Tibial artery (tissue), 4 donors: ENCODE measurements at regions not wholly inside any gene's neighbourhood (a gene's known extent, or its start where the extent isn't known, plus 50 kb on each side); places are given as distances from the start of the nearest gene placed in this dataset.

ENCODE experiments used
- DNase-seq, 2 donors: peaks; one replicate each; pipeline ENCODE4 v3.0.0-alpha.2; 2019
- H3K27ac ChIP-seq, 2 donors: fragments of 200-600 bp; sonication (generic) in 1 of 2; 1 replicate in 1 of 2; 2 replicates in 1 of 2; pipeline ENCODE4 v1.5.1; 2018 to 2019; ENCODE audit warnings: mild to moderate bottlenecking in 1 of 2
- H3K27me3 ChIP-seq, 2 donors: fragments of 200-600 bp; sonication (generic) in 1 of 2; one replicate each; pipeline versions ENCODE4 v1.5.1 to v1.6.0; 2016 to 2019
- H3K36me3 ChIP-seq, 3 donors: fragments of 200-600 bp; sonication (generic) in 2 of 3; one replicate each; pipeline ENCODE4 v1.5.1; 2016 to 2019; ENCODE audit warnings: mild to moderate bottlenecking in 2 of 3
- H3K4me1 ChIP-seq, 4 donors: fragments of 200-600 bp; sonication (generic) in 2 of 4; 1 replicate in 3 of 4; 2 replicates in 1 of 4; pipeline ENCODE4 v1.5.1; 2016 to 2019
- H3K4me3 ChIP-seq, 2 donors: fragments of 200-600 bp; sonication (generic) in 1 of 2; 1 replicate in 1 of 2; 2 replicates in 1 of 2; pipeline ENCODE4 v1.5.1; 2018 to 2019; ENCODE audit warnings: mild to moderate bottlenecking in 2 of 2
- H3K9me3 ChIP-seq, 3 donors: fragments of 200-600 bp; sonication (generic) in 1 of 3; one replicate each; pipeline ENCODE4 v1.5.1; 2016 to 2019
- CTCF ChIP-seq, 2 experiments: fragments of 200-600 bp in 1 of 2; fragments of 450-650 bp in 1 of 2; IDR thresholded peaks; one replicate each; pipeline ENCODE4 v1.5.1; 2017 to 2019; ENCODE audit warnings: antibody characterized with exemption in 2 of 2, mild to moderate bottlenecking in 1 of 2, moderate library complexity in 1 of 2
- intact Hi-C: fragments of 100-400 bp; cut with DNase I; formaldehyde crosslinking; loops from one replicate; pipeline ENCODE4 v1.15.0; 2023; ENCODE audit warnings: low total_unique reads

GRCh38 chr9:28799876-28800275 is 1226.6 kb upstream of the C9orf72 start:
- H3K27ac ChIP-seq = no peak overlapping the region
- no peak for TF ChIP-seq CTCF (IDR thresholded peaks at IDR 0.05)
- intact Hi-C loops = no loop called here

GRCh38 chr9:28801144-28801799 is 1228.0 kb upstream of the C9orf72 start:
- TF ChIP-seq CTCF (IDR thresholded peaks at IDR 0.05) = no peak
- intact Hi-C loops = no loop called here
- no peak overlapping the region for H3K4me3 ChIP-seq
- no peaks in the 10 kb centered on the region for H3K4me1 ChIP-seq
- no peaks in the 10 kb centered on the region for H3K9me3 ChIP-seq
- no peaks in the 10 kb centered on the region for H3K27me3 ChIP-seq
- DNase-seq = no peak
- H3K27ac ChIP-seq = no peak overlapping the region
- no peaks in the 10 kb centered on the region for H3K36me3 ChIP-seq

More at GRCh38 chr9:28799876-28800275, 1226.6 kb upstream of the C9orf72 start:
- no peaks in the 10 kb centered on the region for H3K9me3 ChIP-seq
- H3K36me3 ChIP-seq = no peaks in the 10 kb centered on the region
- no peak overlapping the region for H3K4me3 ChIP-seq
- no peaks in the 10 kb centered on the region for H3K27me3 ChIP-seq
- DNase-seq = no peak
- no peaks in the 10 kb centered on the region for H3K4me1 ChIP-seq

- H3K27ac ChIP-seq = no peak overlapping the region
- intact Hi-C loops = no loop called here
Measured at GRCh38 chr9:28805197-28805596, 1231.9 kb upstream of the C9orf72 start.

GRCh38 chr9:28808042-28808441 is 1234.8 kb upstream of the C9orf72 start:
- Histone ChIP-seq H3K9me3 (no peaks in the 10 kb centered on the region), H3K4me3 (no peak overlapping the region), H3K4me1 (no peaks in the 10 kb centered on the region), H3K36me3 (no peaks in the 10 kb centered on the region), H3K27me3 (no peaks in the 10 kb centered on the region), H3K27ac (no peak overlapping the region)
- DNase-seq = no peak
- TF ChIP-seq CTCF (IDR thresholded peaks at IDR 0.05) = no peak
- intact Hi-C loops = no loop called here

More at GRCh38 chr9:28805197-28805596, 1231.9 kb upstream of the C9orf72 start:
- Histone ChIP-seq H3K4me3 (no peak overlapping the region), H3K27me3 (no peaks in the 10 kb centered on the region), H3K4me1 (no peaks in the 10 kb centered on the region), H3K9me3 (no peaks in the 10 kb centered on the region), H3K36me3 (no peaks in the 10 kb centered on the region)
- DNase-seq = no peak
- no peak for TF ChIP-seq CTCF (IDR thresholded peaks at IDR 0.05)

- no peak for DNase-seq
- no peak for TF ChIP-seq CTCF (IDR thresholded peaks at IDR 0.05)
- Histone ChIP-seq H3K4me1 (no peaks in the 10 kb centered on the region), H3K4me3 (no peak overlapping the region), H3K9me3 (no peaks in the 10 kb centered on the region), H3K27me3 (no peaks in the 10 kb centered on the region), H3K36me3 (no peaks in the 10 kb centered on the region), H3K27ac (no peak overlapping the region)
- intact Hi-C loops = no loop called here
Measured at GRCh38 chr9:28810388-28811075, 1237.3 kb upstream of the C9orf72 start.
